GM12878 (cell line): ENCODE measurements at regions not wholly inside any gene's neighbourhood (a gene's known extent, or its start where the extent isn't known, plus 50 kb on each side); places are given as distances from the start of the nearest gene placed in this dataset.
"Not testable (repeated sequence)": the region's sequence is repeated elsewhere in the genome, so short reads cannot be mapped to it uniquely, and the experiment has no call there.

Experiments used
- EZH2 ChIP-seq: IDR thresholded peaks from 2 replicates; pipeline ENCODE4 v1.6.1; 2012; ENCODE audit warnings: low read depth, mild to moderate bottlenecking, control low read depth, inconsistent platforms, low read length, borderline replicate concordance; ENCODE audit not compliant: control insufficient read depth
- HSF1 ChIP-seq: fragments of 150-350 bp; IDR thresholded peaks from 2 replicates; pipeline ENCODE4 v1.6.1; 2014; ENCODE audit warnings: mild to moderate bottlenecking, low read depth, low read length
- MXI1 ChIP-seq: fragments of 150-350 bp; IDR thresholded peaks from 2 replicates; pipeline ENCODE4 v1.6.1; 2011; ENCODE audit warnings: low read depth, mild to moderate bottlenecking, inconsistent platforms, low read length, improper control_type of control experiment
- NRF1 ChIP-seq: conservative IDR thresholded peaks from 2 replicates; pipeline ENCODE4 v1.6.1; 2011; ENCODE audit warnings: mild to moderate bottlenecking, low read depth, low read length, improper control_type of control experiment
- POLR2A ChIP-seq: IDR thresholded peaks from 2 replicates; pipeline ENCODE4 v1.6.1; 2011; ENCODE audit warnings: low read depth, mild to moderate bottlenecking, low read length
- USF2 ChIP-seq: IDR thresholded peaks from 2 replicates; pipeline ENCODE4 v1.6.1; 2011; ENCODE audit warnings: low read depth, low read length, improper control_type of control experiment, borderline replicate concordance

DNA sequence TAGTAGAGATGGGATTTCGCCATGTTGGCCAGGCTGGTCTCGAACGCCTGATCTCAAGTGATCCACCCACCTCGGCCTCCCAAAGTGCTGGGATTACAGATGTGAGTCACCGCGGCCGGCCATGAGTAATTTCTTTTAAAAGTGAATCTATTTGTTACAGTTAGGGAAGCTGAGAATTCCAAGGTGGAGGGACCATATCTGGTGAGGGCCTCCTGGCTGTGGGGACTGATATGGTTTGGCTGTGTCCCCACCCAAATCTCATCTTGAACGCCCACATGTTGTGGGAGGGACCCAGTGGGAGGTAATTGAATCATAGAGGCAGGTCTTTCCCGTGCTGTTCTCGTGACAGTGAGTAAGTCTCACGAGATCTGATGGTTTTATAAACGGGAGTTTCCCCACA is 148.8 kb upstream of the FOXK1 start:
- not testable (repeated sequence) for TF ChIP-seq USF2, EZH2, POLR2A, MXI1, HSF1, NRF1
